HCT116 (cell line): ENCODE measurements at regions not wholly inside any gene's neighbourhood (a gene's known extent, or its start where the extent isn't known, plus 50 kb on each side); places are given as distances from the start of the nearest gene placed in this dataset.

ENCODE experiments used
- ATAC-seq: fragments of 200-7000 bp; cut with Tn5 transposase; 2 replicates; pipeline ENCODE4 v1.9.1; 2020; ENCODE audit warnings: mild to moderate bottlenecking, moderate library complexity
- BruUV-seq: library from RNA; stranded (reverse); fragments of 400-500 nt; replicated peaks from 2 replicates; lab custom pipeline; 2021; lab: Mats Ljungman, UMichigan
- CTCF ChIA-PET: fragments of 300-600 bp; sonication (Branson Sonifier 250); formaldehyde crosslinking; loops from one replicate; lab custom pipeline; 2021; ENCODE audit warnings: antibody characterized with exemption; lab: Charles Lee
- POLR2A ChIA-PET: fragments of 300-600, 350-600 bp; sonication (Branson Sonifier 250); formaldehyde crosslinking; loops from one replicate; lab custom pipeline; 2021; ENCODE audit warnings: antibody characterized with exemption; lab: Charles Lee
- RAD21 ChIA-PET, 2 experiments: fragments of 300-600 bp; sonication (Branson Sonifier 250); formaldehyde crosslinking; loops; one replicate each; lab custom pipeline; 2023; ENCODE audit warnings: low total read pairs in 2 of 2; ENCODE audit not compliant: uncharacterized antibody in 2 of 2, unreplicated experiment in 2 of 2, low non-redundant PET in 1 of 2; lab: Charles Lee
- DNase-seq: peaks from one replicate; pipeline ENCODE4 v3.0.0-alpha.2; 2010; ENCODE audit warnings: low read depth, low spot score
- H2AFZ ChIP-seq: fragments of 200-600 bp; shearing (Covaris generic), sonication (generic); 2 replicates; pipeline ENCODE4 v1.6.1; 2017; ENCODE audit warnings: low read depth, mixed run types, mixed read lengths, antibody characterized with exemption, low read length; ENCODE audit not compliant: poor library complexity, severe bottlenecking
- H3K27ac ChIP-seq: 2 replicates; pipeline ENCODE4 v1.5.1; 2012; ENCODE audit warnings: low read depth, low read length
- H3K27me3 ChIP-seq: fragments of 200-600 bp; sonication (generic); 2 replicates; pipeline ENCODE4 v1.6.1; 2016; ENCODE audit warnings: mixed run types, low read length, mixed read lengths; ENCODE audit not compliant: insufficient read depth
- H3K36me3 ChIP-seq, 2 experiments: fragments of 200-500 bp in 1 of 2; fragments of 200-600 bp in 1 of 2; sonication (Bioruptor generic) in 1 of 2; sonication (generic) in 1 of 2; 2 replicates each; pipeline versions ENCODE4 v1.5.1 to v1.6.1; 2014 to 2016; ENCODE audit warnings: low read length in 2 of 2, inconsistent platforms in 1 of 2, mixed read lengths in 1 of 2, mixed run types in 1 of 2; ENCODE audit not compliant: insufficient read depth in 2 of 2, control insufficient read depth in 1 of 2
- H3K4me1 ChIP-seq, 2 experiments: fragments of 200-600 bp in 1 of 2; sonication (generic) in 1 of 2; 2 replicates each; pipeline versions ENCODE4 v1.5.1 to v1.6.1; 2012 to 2017; ENCODE audit warnings: low read length in 2 of 2, inconsistent platforms in 1 of 2, mild to moderate bottlenecking in 1 of 2, mixed read lengths in 1 of 2, mixed run types in 1 of 2, moderate library complexity in 1 of 2; ENCODE audit not compliant: insufficient read depth in 2 of 2, control insufficient read depth in 1 of 2
- H3K4me2 ChIP-seq: fragments of 200-600 bp; sonication (generic); 2 replicates; pipeline ENCODE4 v1.6.1; 2017; ENCODE audit warnings: mixed run types, low read length, mixed read lengths
- H3K4me3 ChIP-seq, 2 experiments: fragments of 200-600 bp in 1 of 2; sonication (generic) in 1 of 2; replicated peaks in 1 of 2; 2 replicates each; pipeline ENCODE4 v1.5.1; 2011 to 2016; ENCODE audit warnings: low read length in 2 of 2, control low read depth in 1 of 2, low read depth in 1 of 2, mild to moderate bottlenecking in 1 of 2, mixed read lengths in 1 of 2, mixed run types in 1 of 2
- H3K79me2 ChIP-seq: fragments of 200-600 bp; sonication (generic); 2 replicates; pipeline ENCODE4 v1.6.1; 2017; ENCODE audit warnings: mild to moderate bottlenecking, mixed run types, low read length, moderate library complexity, mixed read lengths; ENCODE audit not compliant: insufficient read depth
- H3K9ac ChIP-seq: fragments of 200-600 bp; sonication (generic); 2 replicates; pipeline ENCODE4 v1.6.1; 2016; ENCODE audit warnings: low read length, mixed read lengths
- H3K9me2 ChIP-seq: fragments of 200-600 bp; sonication (generic), shearing (Covaris generic); 2 replicates; pipeline ENCODE4 v1.6.1; 2017; ENCODE audit warnings: mixed run types, mild to moderate bottlenecking, moderate library complexity; ENCODE audit not compliant: insufficient read depth
- H3K9me3 ChIP-seq, 2 experiments: fragments of 200-500 bp in 1 of 2; fragments of 200-600 bp in 1 of 2; sonication (Bioruptor generic) in 1 of 2; sonication (generic) in 1 of 2; 2 replicates each; pipeline ENCODE4 v1.6.1; 2014 to 2017; ENCODE audit warnings: low read length in 2 of 2, mixed read lengths in 2 of 2, inconsistent platforms in 1 of 2, low read depth in 1 of 2, mild to moderate bottlenecking in 1 of 2, mixed run types in 1 of 2, moderate library complexity in 1 of 2; ENCODE audit not compliant: control insufficient read depth in 1 of 2, insufficient read depth in 1 of 2
- H4K20me1 ChIP-seq: fragments of 200-600 bp; sonication (generic), shearing (Covaris generic); 2 replicates; pipeline ENCODE4 v1.6.1; 2017; ENCODE audit warnings: mixed run types, mild to moderate bottlenecking, moderate library complexity; ENCODE audit not compliant: insufficient read depth
- ATF3 ChIP-seq: IDR thresholded peaks from 2 replicates; pipeline ENCODE4 v1.6.1; 2012
- CEBPB ChIP-seq: IDR thresholded peaks from 2 replicates; pipeline ENCODE4 v1.6.1; 2012; ENCODE audit warnings: low read depth
- EGR1 ChIP-seq: IDR thresholded peaks from 2 replicates; pipeline ENCODE4 v1.6.1; 2012; ENCODE audit warnings: low read depth
- ELF1 ChIP-seq: IDR thresholded peaks from 2 replicates; pipeline ENCODE4 v1.6.1; 2012; ENCODE audit warnings: low read depth, borderline replicate concordance
- EZH2 ChIP-seq: fragments of 200-600 bp; sonication (generic); IDR thresholded peaks from 2 replicates; pipeline ENCODE4 v1.6.1; 2017; ENCODE audit warnings: antibody characterized with exemption, mixed run types
- FOSL1 ChIP-seq: IDR thresholded peaks from 2 replicates; pipeline ENCODE4 v1.6.1; 2012; ENCODE audit warnings: low read depth
- JUND ChIP-seq: IDR thresholded peaks from 2 replicates; pipeline ENCODE4 v1.6.1; 2012
- MAX ChIP-seq: IDR thresholded peaks from 2 replicates; pipeline ENCODE4 v1.6.1; 2012
- POLR2A ChIP-seq: IDR thresholded peaks from 2 replicates; pipeline ENCODE4 v1.7.0; 2011; ENCODE audit warnings: borderline replicate concordance; ENCODE audit not compliant: insufficient read depth, insufficient read length; ENCODE audit errors: extremely low read depth
- POLR2AphosphoS5 ChIP-seq: IDR thresholded peaks from 2 replicates; pipeline ENCODE4 v1.6.1; 2011; ENCODE audit warnings: mild to moderate bottlenecking, low read depth, low read length, moderate library complexity
- RAD21 ChIP-seq: IDR thresholded peaks from 2 replicates; pipeline ENCODE4 v1.6.1; 2012; ENCODE audit warnings: low read depth, mild to moderate bottlenecking
- REST ChIP-seq: IDR thresholded peaks from 2 replicates; pipeline ENCODE4 v1.6.1; 2012; ENCODE audit warnings: low read depth
- SIN3A ChIP-seq: IDR thresholded peaks from 2 replicates; pipeline ENCODE4 v1.6.1; 2012; ENCODE audit warnings: low read depth
- TCF7L2 ChIP-seq: IDR thresholded peaks from 2 replicates; pipeline ENCODE4 v1.7.0; 2011; ENCODE audit warnings: borderline replicate concordance, inconsistent platforms; ENCODE audit not compliant: insufficient read depth, insufficient read length; ENCODE audit errors: extremely low read depth
- YY1 ChIP-seq: IDR thresholded peaks from 2 replicates; pipeline ENCODE4 v1.6.1; 2011; ENCODE audit warnings: low read length, low read depth, moderate library complexity, mild to moderate bottlenecking; ENCODE audit not compliant: insufficient replicate concordance; ENCODE audit errors: extremely low read depth
- ZNF274 ChIP-seq: fragments of 200-500 bp; sonication (Bioruptor generic); IDR thresholded peaks from 2 replicates; pipeline ENCODE4 v1.6.1; 2014; ENCODE audit warnings: mild to moderate bottlenecking, low read depth, low read length, inconsistent platforms
- intact Hi-C: fragments of 100-400 bp; cut with micrococcal nuclease; formaldehyde crosslinking; loops from 2 replicates; pipeline ENCODE4 v1.10.0; 2022
- TF ChIP-seq, protein P1 (sequence below), 3 experiments: fragments of 200-600 bp in 1 of 3; sonication (generic) in 1 of 3; IDR thresholded peaks in 2 of 3; conservative IDR thresholded peaks in 1 of 3; 2 replicates each; pipeline ENCODE4 v1.5.1; 2012 to 2017; ENCODE audit warnings: low read depth in 2 of 3, low read length in 2 of 3, antibody characterized with exemption in 1 of 3, borderline replicate concordance in 1 of 3, control low read depth in 1 of 3, mild to moderate bottlenecking in 1 of 3, mixed read lengths in 1 of 3, mixed run types in 1 of 3, moderate library complexity in 1 of 3; ENCODE audit not compliant: insufficient read depth in 1 of 3

- Histone ChIP-seq H3K36me3 (no peaks in the 10 kb centered on the region), H4K20me1 (no peaks in the 10 kb centered on the region), H3K79me2 (no peaks in the 10 kb centered on the region), H3K4me3 (no peak overlapping the region), H3K9me3 (no peaks in the 10 kb centered on the region), H2AFZ (no peak overlapping the region), H3K27ac (no peak overlapping the region), H3K9ac (no peak overlapping the region), H3K27me3 (no peaks in the 10 kb centered on the region), H3K4me2 (no peak overlapping the region), H3K9me2 (no peaks in the 10 kb centered on the region), H3K4me1 (no peaks in the 10 kb centered on the region)
- intact Hi-C loops, result no loop called here
- ChIA-PET RAD21 (no interaction called here), CTCF (no interaction called here), POLR2A (no interaction called here)
- ATAC-seq (no peak), DNase-seq (no peak)
- BruUV-seq, result no TSS peak
- TF ChIP-seq SIN3A, result no peak
These were observed 338.7 kb downstream of the SIPA1L2 start for GRCh38 chr1:232291261-232291660.

DNA sequence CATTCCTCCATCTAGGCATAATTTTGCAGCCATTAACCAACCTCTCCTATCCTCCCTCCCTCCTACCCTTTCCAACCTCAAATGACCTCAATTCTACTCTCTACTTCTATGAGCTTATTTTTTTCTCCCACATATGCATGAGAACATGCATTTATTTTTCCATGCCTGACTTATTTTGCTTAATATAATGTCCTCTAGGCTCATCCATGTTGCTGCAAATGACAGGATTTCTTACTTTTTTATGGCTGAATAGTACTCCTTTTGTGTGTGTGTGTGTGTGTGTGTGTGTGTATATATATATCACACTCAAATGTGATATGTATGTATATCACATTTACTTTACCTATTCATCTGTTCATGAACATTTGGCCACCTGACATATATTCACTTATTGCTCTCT, 339.4 kb downstream of the SIPA1L2 start:
- no peaks in the 10 kb centered on the region for H3K4me1 ChIP-seq
- no peak overlapping the region for H3K4me3 ChIP-seq
- H3K9ac ChIP-seq, result no peak overlapping the region
- H3K27ac ChIP-seq, result no peak overlapping the region
- no peaks in the 10 kb centered on the region for H3K36me3 ChIP-seq
- H3K27me3 ChIP-seq, result no peaks in the 10 kb centered on the region
- H3K79me2 ChIP-seq, result no peaks in the 10 kb centered on the region
- BruUV-seq, result no TSS peak
- RAD21 ChIA-PET, result no interaction called here
- ATAC-seq, result no peak
- no peak overlapping the region for H3K4me2 ChIP-seq
- POLR2A ChIA-PET, result no interaction called here
- H4K20me1 ChIP-seq, result no peaks in the 10 kb centered on the region
- intact Hi-C loops, result no loop called here
- H2AFZ ChIP-seq, result no peak overlapping the region
- TF ChIP-seq FOSL1 (no peak), SIN3A (no peak), YY1 (no peak), JUND (no peak), ELF1 (no peak), MAX (no peak), POLR2A (no peak), ZNF274 (no peak), TCF7L2 (no peak), RAD21 (no peak), EZH2 (no peak), REST (no peak), POLR2AphosphoS5 (no peak), CEBPB (no peak), EGR1 (no peak), ATF3 (no peak)
- TF ChIP-seq, protein P1, sequence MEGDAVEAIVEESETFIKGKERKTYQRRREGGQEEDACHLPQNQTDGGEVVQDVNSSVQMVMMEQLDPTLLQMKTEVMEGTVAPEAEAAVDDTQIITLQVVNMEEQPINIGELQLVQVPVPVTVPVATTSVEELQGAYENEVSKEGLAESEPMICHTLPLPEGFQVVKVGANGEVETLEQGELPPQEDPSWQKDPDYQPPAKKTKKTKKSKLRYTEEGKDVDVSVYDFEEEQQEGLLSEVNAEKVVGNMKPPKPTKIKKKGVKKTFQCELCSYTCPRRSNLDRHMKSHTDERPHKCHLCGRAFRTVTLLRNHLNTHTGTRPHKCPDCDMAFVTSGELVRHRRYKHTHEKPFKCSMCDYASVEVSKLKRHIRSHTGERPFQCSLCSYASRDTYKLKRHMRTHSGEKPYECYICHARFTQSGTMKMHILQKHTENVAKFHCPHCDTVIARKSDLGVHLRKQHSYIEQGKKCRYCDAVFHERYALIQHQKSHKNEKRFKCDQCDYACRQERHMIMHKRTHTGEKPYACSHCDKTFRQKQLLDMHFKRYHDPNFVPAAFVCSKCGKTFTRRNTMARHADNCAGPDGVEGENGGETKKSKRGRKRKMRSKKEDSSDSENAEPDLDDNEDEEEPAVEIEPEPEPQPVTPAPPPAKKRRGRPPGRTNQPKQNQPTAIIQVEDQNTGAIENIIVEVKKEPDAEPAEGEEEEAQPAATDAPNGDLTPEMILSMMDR (IDR thresholded peaks at IDR 0.05 in 2 of 3, conservative IDR thresholded peaks at IDR 0.05 in 1 of 3; ENCODE audit: borderline replicate concordance in 1 of 3, insufficient read depth in 1 of 3, low read depth in 2 of 3, low read length in 2 of 3), result no peak
- H3K9me2 ChIP-seq, result no peaks in the 10 kb centered on the region
- H3K9me3 ChIP-seq, result no peaks in the 10 kb centered on the region
- no peak for DNase-seq
- CTCF ChIA-PET, result no interaction called here
